IMR-90 (cell line): ENCODE measurements at regions not wholly inside any gene's neighbourhood (a gene's known extent, or its start where the extent isn't known, plus 50 kb on each side); places are given as distances from the start of the nearest gene placed in this dataset.

Experiments
- ATAC-seq: fragments of 200-7000 bp; cut with Tn5 transposase; 2 replicates; pipeline ENCODE4 v1.9.1; 2020; ENCODE audit warnings: low read depth, mild to moderate bottlenecking, moderate library complexity
- BruUV-seq: library from RNA; stranded (reverse); fragments of 400-500 nt; replicated peaks from 2 replicates; lab custom pipeline; 2021; lab: Mats Ljungman, UMichigan
- CTCF ChIA-PET: fragments of 300-600 bp; formaldehyde crosslinking; extraction: SDS; loops from one replicate; lab custom pipeline; 2021; ENCODE audit warnings: antibody characterized with exemption; lab: Yijun Ruan, JAX
- POLR2A ChIA-PET: fragments of 300-600 bp; sonication (Branson Sonifier 250); formaldehyde crosslinking; loops from one replicate; lab custom pipeline; 2022; ENCODE audit warnings: antibody characterized with exemption; ENCODE audit not compliant: unreplicated experiment; lab: Charles Lee
- DNase-seq: peaks from one replicate; pipeline ENCODE4 v3.0.0; 2013
- H2AFZ ChIP-seq: replicated peaks from 2 replicates; pipeline ENCODE3; 2013; ENCODE audit warnings: low read length, mild to moderate bottlenecking; ENCODE audit not compliant: poor library complexity
- H2AK5ac ChIP-seq: 2 replicates; pipeline ENCODE4 v1.6.1; 2013; ENCODE audit warnings: low read depth, low read length, inconsistent platforms
- H2AK9ac ChIP-seq: replicated peaks from 2 replicates; pipeline ENCODE3; 2013; ENCODE audit warnings: mild to moderate bottlenecking, low read depth, low read length, moderate library complexity; ENCODE audit not compliant: poor library complexity
- H2BK120ac ChIP-seq: 2 replicates; pipeline ENCODE4 v1.6.1; 2013; ENCODE audit warnings: low read depth, low read length, inconsistent platforms
- H2BK15ac ChIP-seq: 3 replicates; pipeline ENCODE4 v1.6.1; 2013; ENCODE audit warnings: low read depth, low read length, inconsistent platforms
- H2BK20ac ChIP-seq: 2 replicates; pipeline ENCODE4 v1.6.1; 2013; ENCODE audit warnings: low read depth, mild to moderate bottlenecking, inconsistent platforms, low read length, moderate library complexity
- H2BK5ac ChIP-seq: 2 replicates; pipeline ENCODE4 v1.6.1; 2013; ENCODE audit warnings: mild to moderate bottlenecking, low read depth, low read length, inconsistent platforms; ENCODE audit not compliant: poor library complexity, severe bottlenecking
- H3K14ac ChIP-seq: replicated peaks from 2 replicates; pipeline ENCODE4 v1.6.1; 2013; ENCODE audit warnings: low read depth, low read length, inconsistent platforms
- H3K18ac ChIP-seq: 2 replicates; pipeline ENCODE4 v1.6.1; 2013; ENCODE audit warnings: low read depth, low read length, control low read depth
- H3K23ac ChIP-seq: 2 replicates; pipeline ENCODE4 v1.6.1; 2013; ENCODE audit warnings: low read depth, low read length, inconsistent platforms
- H3K27ac ChIP-seq: 2 replicates; pipeline ENCODE4 v1.5.1; 2013; ENCODE audit warnings: mild to moderate bottlenecking, control low read depth, low read length; ENCODE audit not compliant: insufficient read depth
- H3K27me3 ChIP-seq: 2 replicates; pipeline ENCODE4 v1.6.1; 2013; ENCODE audit warnings: low read length; ENCODE audit not compliant: control insufficient read depth, insufficient read depth
- H3K36me3 ChIP-seq: 2 replicates; pipeline ENCODE4 v1.6.1; 2013; ENCODE audit warnings: low read length, mixed read lengths; ENCODE audit not compliant: control insufficient read depth, insufficient read depth
- H3K4ac ChIP-seq: 2 replicates; pipeline ENCODE4 v1.6.1; 2013; ENCODE audit warnings: low read depth, low read length, inconsistent platforms
- H3K4me1 ChIP-seq: 2 replicates; pipeline ENCODE4 v1.6.1; 2013; ENCODE audit warnings: low read length, mixed read lengths; ENCODE audit not compliant: control insufficient read depth, insufficient read depth
- H3K4me2 ChIP-seq: 2 replicates; pipeline ENCODE4 v1.6.1; 2013; ENCODE audit warnings: low read depth, mild to moderate bottlenecking, control low read depth, low read length, moderate library complexity
- H3K4me3 ChIP-seq: 2 replicates; pipeline ENCODE4 v1.5.1; 2013; ENCODE audit warnings: low read depth, mild to moderate bottlenecking, control low read depth, low read length, moderate library complexity; ENCODE audit not compliant: insufficient read depth
- H3K56ac ChIP-seq: 2 replicates; pipeline ENCODE4 v1.6.1; 2013; ENCODE audit warnings: low read length, inconsistent platforms; ENCODE audit not compliant: insufficient read depth; ENCODE audit errors: extremely low read depth
- H3K79me1 ChIP-seq, 2 experiments: 2 replicates each; pipeline ENCODE4 v1.6.1; 2013; ENCODE audit warnings: low read length in 2 of 2, inconsistent platforms in 1 of 2, low read depth in 1 of 2
- H3K9ac ChIP-seq: 2 replicates; pipeline ENCODE4 v1.6.1; 2013; ENCODE audit warnings: low read depth, low read length, control low read depth
- H3K9me1 ChIP-seq: 2 replicates; pipeline ENCODE4 v1.6.1; 2013; ENCODE audit warnings: low read length, inconsistent platforms; ENCODE audit not compliant: insufficient read depth
- H3K9me3 ChIP-seq: 2 replicates; pipeline ENCODE4 v1.6.1; 2013; ENCODE audit warnings: low read length; ENCODE audit not compliant: control insufficient read depth, insufficient read depth
- H4K20me1 ChIP-seq: 2 replicates; pipeline ENCODE4 v1.6.1; 2013; ENCODE audit warnings: low read length, inconsistent platforms; ENCODE audit not compliant: insufficient read depth
- H4K5ac ChIP-seq: 2 replicates; pipeline ENCODE4 v1.6.1; 2013; ENCODE audit warnings: mild to moderate bottlenecking, low read depth, low read length, control low read depth
- H4K8ac ChIP-seq, 2 experiments: 2 replicates each; pipeline ENCODE4 v1.6.1; 2013; ENCODE audit warnings: low read depth in 2 of 2, low read length in 2 of 2, control low read depth in 1 of 2, inconsistent platforms in 1 of 2
- H4K91ac ChIP-seq: 2 replicates; pipeline ENCODE4 v1.6.1; 2013; ENCODE audit warnings: low read depth, low read length, inconsistent platforms; ENCODE audit not compliant: insufficient read depth
- BHLHE40 ChIP-seq: fragments of 150-350 bp; IDR thresholded peaks from 2 replicates; pipeline ENCODE4 v1.6.1; 2016; ENCODE audit warnings: mild to moderate bottlenecking, low read depth, low read length
- FOS ChIP-seq: fragments of 150-350 bp; IDR thresholded peaks from 2 replicates; pipeline ENCODE4 v1.6.1; 2016; ENCODE audit warnings: low read depth, low read length
- NFE2L2 ChIP-seq: fragments of 150-350 bp; IDR thresholded peaks from 2 replicates; pipeline ENCODE4 v1.6.1; 2016; ENCODE audit warnings: low read depth, mild to moderate bottlenecking, low read length
- SMC3 ChIP-seq: fragments of 150-350 bp; IDR thresholded peaks from 2 replicates; pipeline ENCODE4 v1.6.1; 2016; ENCODE audit warnings: low read depth, mild to moderate bottlenecking, antibody characterized with exemption, low read length, moderate library complexity
- WGBS, 2 experiments: methylation state at CpG; one replicate each; pipeline versions ENCODE4 v1.1.5 to v1.1.7; 2013; ENCODE audit warnings: missing lambda C conversion rate in 2 of 2; ENCODE audit not compliant: insufficient read length in 1 of 2; ENCODE audit errors: extremely low coverage in 2 of 2; 5-methylcytosine and 5-hydroxymethylcytosine counted together
- dilution Hi-C: fragments of 300-500 bp; cut with HindIII; formaldehyde crosslinking; loops from one replicate; pipeline ENCODE4 v1.14.3; 2018; ENCODE audit warnings: low sequenced_read_pairs; ENCODE audit not compliant: unreplicated experiment
- in situ Hi-C: fragments of 300-500 bp; cut with MboI; formaldehyde crosslinking; loops from 3 replicates; pipeline ENCODE4 v1.14.3; 2019; ENCODE audit warnings: low sequenced_read_pairs, inconsistent platforms, mixed read lengths
- intact Hi-C: fragments of 100-400 bp; cut with micrococcal nuclease; formaldehyde crosslinking; loops from 2 replicates; pipeline ENCODE4 v1.10.0; 2022

DNA sequence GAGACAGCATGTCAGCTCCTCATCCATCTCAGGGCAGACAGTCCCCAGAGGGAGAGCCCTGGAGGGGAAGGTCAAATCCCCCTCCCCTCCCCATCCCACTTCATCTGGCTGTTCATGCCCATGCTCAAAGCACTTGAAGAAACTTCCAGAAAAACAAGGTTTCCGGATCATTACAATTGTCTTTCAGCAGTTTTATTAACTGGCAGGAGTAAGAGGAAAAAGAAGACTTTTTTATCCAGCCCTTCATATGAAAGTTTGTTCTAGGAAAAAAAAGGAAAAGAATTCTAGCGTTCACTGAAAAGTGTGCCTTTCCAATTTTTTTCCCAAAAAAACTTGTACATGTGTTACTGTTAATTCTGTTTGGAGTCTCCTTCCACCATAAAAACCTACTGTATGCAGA is 145.7 kb upstream of the TIAM1 start:
- no CpG with 5 or more reads among the region's 2 CpGs for WGBS, 2 experiments
- Histone ChIP-seq H2AK9ac (no peak overlapping the region), H2BK5ac (no peak overlapping the region), H3K9me3 (peaks cover 14% of the 10 kb centered on the region), H3K4ac (no peak overlapping the region), H3K4me1 (no peaks in the 10 kb centered on the region), H3K36me3 (no peaks in the 10 kb centered on the region), H3K9ac (no peak overlapping the region), H3K4me2 (no peak overlapping the region), H2BK15ac (no peak overlapping the region), H2AK5ac (no peak overlapping the region), H4K8ac (no peak overlapping the region), H3K27ac (no peak overlapping the region), H2BK120ac (no peak overlapping the region), H2AFZ (no peak overlapping the region), H3K14ac (no peak overlapping the region), H3K9me1 (no peaks in the 10 kb centered on the region), H3K18ac (no peak overlapping the region), H4K5ac (no peak overlapping the region), H3K79me1 (no peaks in the 10 kb centered on the region), H3K23ac (no peak overlapping the region), H3K27me3 (no peaks in the 10 kb centered on the region), H3K4me3 (no peak overlapping the region), H3K56ac (no peak overlapping the region), H4K91ac (no peak overlapping the region), H2BK20ac (no peak overlapping the region), H4K20me1 (no peaks in the 10 kb centered on the region)
- BruUV-seq, result no TSS peak
- dilution Hi-C loops, result no loop called here
- intact Hi-C loops, result no loop called here
- CTCF ChIA-PET, result no interaction called here
- DNase-seq (no peak), ATAC-seq (no peak)
- in situ Hi-C loops, result no loop called here
- no peak for TF ChIP-seq FOS
- no peak for TF ChIP-seq BHLHE40
- TF ChIP-seq SMC3, result no peak
- no peak for TF ChIP-seq NFE2L2
- POLR2A ChIA-PET, result no interaction called here
